AG09309 (cell line): ENCODE measurements at regions not wholly inside any gene's neighbourhood (a gene's known extent, or its start where the extent isn't known, plus 50 kb on each side); places are given as distances from the start of the nearest gene placed in this dataset.

Experiments
- DNase-seq: peaks from one replicate; pipeline ENCODE4 v3.0.0-alpha.2; 2010; ENCODE audit warnings: low read depth
- H3K4me3 ChIP-seq: 2 replicates; pipeline ENCODE4 v1.5.1; 2011; ENCODE audit warnings: mild to moderate bottlenecking, low read depth, low read length, moderate library complexity; ENCODE audit not compliant: control insufficient read depth
- TF ChIP-seq, protein P1 (sequence below): IDR thresholded peaks from 2 replicates; pipeline ENCODE4 v1.5.1; 2011; ENCODE audit warnings: mild to moderate bottlenecking, low read depth, low read length, inconsistent platforms; ENCODE audit not compliant: insufficient read depth, control insufficient read depth; ENCODE audit errors: missing control alignments

DNA sequence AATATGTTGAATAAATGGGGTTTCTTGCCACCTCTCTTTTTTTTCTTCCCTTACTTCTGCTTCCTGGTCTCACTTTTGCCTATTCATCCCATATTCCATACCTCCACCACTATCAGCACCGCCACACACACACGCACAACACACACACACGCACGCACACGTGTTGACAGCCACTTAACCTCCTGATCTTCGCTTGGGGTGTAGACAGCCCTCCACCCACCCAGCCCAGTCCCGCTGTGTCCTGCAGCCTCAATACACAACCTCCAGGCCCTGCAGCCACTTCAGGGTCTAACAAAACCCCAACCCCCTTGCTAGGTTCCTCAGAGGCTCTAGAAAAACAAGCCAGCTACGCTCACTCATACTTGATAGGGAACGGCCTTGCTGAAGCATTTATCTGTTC lies 72.3 kb downstream of the LINC00237 start:
- TF ChIP-seq, protein P1, sequence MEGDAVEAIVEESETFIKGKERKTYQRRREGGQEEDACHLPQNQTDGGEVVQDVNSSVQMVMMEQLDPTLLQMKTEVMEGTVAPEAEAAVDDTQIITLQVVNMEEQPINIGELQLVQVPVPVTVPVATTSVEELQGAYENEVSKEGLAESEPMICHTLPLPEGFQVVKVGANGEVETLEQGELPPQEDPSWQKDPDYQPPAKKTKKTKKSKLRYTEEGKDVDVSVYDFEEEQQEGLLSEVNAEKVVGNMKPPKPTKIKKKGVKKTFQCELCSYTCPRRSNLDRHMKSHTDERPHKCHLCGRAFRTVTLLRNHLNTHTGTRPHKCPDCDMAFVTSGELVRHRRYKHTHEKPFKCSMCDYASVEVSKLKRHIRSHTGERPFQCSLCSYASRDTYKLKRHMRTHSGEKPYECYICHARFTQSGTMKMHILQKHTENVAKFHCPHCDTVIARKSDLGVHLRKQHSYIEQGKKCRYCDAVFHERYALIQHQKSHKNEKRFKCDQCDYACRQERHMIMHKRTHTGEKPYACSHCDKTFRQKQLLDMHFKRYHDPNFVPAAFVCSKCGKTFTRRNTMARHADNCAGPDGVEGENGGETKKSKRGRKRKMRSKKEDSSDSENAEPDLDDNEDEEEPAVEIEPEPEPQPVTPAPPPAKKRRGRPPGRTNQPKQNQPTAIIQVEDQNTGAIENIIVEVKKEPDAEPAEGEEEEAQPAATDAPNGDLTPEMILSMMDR, result no peak
- no peak for DNase-seq
- no peak overlapping the region for H3K4me3 ChIP-seq

DNA sequence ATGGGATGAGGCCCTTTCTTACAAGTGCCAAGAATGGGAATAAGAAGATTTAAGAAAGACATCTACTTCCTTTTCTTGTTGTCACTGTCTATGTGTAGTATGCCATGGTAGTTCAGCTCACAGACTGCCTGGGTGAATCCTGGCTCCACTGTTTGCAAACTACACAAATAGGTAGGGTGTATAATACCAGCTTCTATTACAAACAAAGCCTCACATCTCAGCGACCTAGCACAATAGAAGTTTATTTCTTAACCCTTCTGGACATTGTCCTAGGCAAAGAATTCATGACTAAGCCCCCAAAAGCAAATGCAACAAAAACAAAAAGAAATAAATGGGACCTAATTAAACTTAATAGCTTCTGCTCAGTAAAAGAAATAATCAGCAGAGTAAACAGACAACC lies 74.5 kb downstream of the LINC00237 start:
- no peak for DNase-seq
- TF ChIP-seq, protein P1, result no peak
- H3K4me3 ChIP-seq, result no peak overlapping the region

- TF ChIP-seq, protein P1, result no peak
- no peak for DNase-seq
These were observed 76.8 kb downstream of the LINC00237 start for GRCh38 chr20:21029341-21029740.

DNA sequence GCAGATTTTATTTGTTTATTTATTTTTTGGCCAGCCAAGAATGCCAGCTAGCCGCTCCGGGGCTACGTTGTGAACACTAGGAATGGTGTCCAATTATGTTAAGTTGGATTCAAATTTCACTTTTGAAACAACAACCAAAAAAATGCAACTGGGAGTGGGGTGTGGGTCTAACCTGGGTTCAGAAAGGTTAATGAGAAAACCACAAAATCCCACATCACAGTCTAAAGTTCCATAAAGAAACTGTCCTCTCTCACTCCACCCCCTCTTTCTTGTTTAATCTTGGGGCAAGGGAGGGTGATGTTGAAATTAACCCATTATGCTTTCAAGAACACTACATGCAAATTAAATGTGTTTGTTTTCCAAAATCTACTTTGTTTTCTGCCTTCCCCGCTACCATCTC lies 77.2 kb downstream of the LINC00237 start:
- no peak overlapping the region for H3K4me3 ChIP-seq
- no peak for DNase-seq
- TF ChIP-seq, protein P1, result no peak

More at GRCh38 chr20:21029341-21029740, 76.8 kb downstream of the LINC00237 start:
- no peak overlapping the region for H3K4me3 ChIP-seq

DNA sequence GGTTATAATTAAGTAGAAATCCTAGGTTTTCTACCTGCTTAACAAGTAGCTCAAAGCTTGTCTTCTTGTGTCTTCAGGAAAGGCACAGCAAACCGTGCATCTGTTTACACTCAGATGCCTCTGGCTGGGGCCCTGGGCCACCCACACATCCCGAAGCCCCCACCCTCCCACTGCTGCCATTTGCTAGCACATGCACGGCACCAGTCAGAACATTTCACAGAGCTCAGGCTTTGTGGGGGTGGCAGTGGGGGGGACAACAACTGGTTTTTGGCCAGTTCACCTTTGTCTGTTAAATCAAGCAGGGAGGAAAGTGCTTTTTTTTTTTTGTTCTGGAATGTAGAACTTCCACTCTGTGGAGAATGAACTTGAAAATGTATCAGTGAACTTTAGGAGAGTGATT lies 77.7 kb downstream of the LINC00237 start:
- H3K4me3 ChIP-seq, result no peak overlapping the region
- TF ChIP-seq, protein P1, result no peak
- no peak for DNase-seq

DNA sequence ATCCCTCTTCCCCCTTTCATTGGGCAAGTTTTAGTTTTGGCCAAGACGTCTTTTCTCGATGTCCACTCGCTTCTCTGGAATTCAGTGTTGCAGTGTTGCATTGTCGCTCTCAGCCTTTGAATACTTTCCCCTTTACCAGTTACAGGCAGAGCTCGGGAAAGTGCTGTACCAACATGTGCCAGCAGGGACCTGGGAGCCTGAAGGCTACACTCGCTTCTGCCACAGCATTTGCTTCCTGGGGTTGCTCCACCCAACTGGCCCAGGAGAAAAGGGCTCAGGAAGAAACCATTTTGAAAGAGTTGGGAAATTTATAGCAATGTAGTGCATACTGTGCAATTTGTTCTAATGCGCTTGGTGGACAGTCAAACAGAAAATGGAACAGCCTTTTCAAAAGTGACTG lies 78.6 kb downstream of the LINC00237 start:
- DNase-seq, result no peak
- H3K4me3 ChIP-seq, result no peak overlapping the region
- TF ChIP-seq, protein P1, result no peak

GRCh38 chr20:21026951-21027350 lies 79.2 kb downstream of the LINC00237 start:
- TF ChIP-seq, protein P1, result no peak
- H3K4me3 ChIP-seq, result no peak overlapping the region
- DNase-seq, result no peak
